ENCODE measurements at regions not wholly inside any gene's neighbourhood (a gene's known extent, or its start where the extent isn't known, plus 50 kb on each side); places are given as distances from the start of the nearest gene placed in this dataset.

DNA sequence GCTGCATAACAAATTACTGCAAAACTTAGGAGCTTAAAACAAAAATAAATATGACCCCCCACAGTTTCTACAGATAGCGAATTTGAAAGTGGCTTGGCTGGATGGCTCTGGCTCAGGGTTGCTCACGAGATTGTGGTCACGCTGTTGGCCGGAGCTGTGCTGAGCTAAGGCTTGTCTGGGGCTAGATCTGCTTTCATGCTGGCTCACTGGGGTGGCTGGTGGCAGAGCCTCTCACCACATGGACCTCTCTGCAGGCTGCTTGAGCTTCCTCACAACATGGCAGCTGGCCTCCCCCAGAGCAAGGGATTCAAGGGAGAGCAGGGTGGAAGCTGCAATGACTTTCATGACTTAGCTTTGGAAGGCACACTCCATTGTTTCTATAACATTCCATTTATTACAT is 354.1 kb downstream of the SHQ1 start:
- Histone ChIP-seq H3K27ac (ENCODE audit: low read depth, low read length) (no peak overlapping the region), H3K23ac (ENCODE audit: insufficient read length) (no peak overlapping the region), H3K9ac (replicated peaks in 1 of 4; ENCODE audit: extremely low read depth in 1 of 4, low read depth in 3 of 4, low read length in 3 of 4) (no peak overlapping the region), H2BK12ac (ENCODE audit: low read depth, low read length) (no peak overlapping the region; the same call in 1 of the 2 replicates), H3K4ac (replicated peaks; ENCODE audit: insufficient read length, low read depth, low read length) (no peak overlapping the region), H2AK5ac (ENCODE audit: low read depth, low read length) (no peak overlapping the region), H3K4me2 (ENCODE audit: insufficient read depth in 1 of 2, low read depth in 2 of 2, low read length in 2 of 2) (no peak overlapping the region), H2BK15ac (ENCODE audit: low read length) (peak overlapping the region; percentile 40; the same call in 1 of the 2 replicates), H2AFZ (ENCODE audit: low read length) (no peak overlapping the region), H3K9me3 (ENCODE audit: insufficient read depth in 2 of 2, low read depth in 1 of 2, low read length in 1 of 2) (peaks cover 0 to 4% of the 10 kb centered on the region in 2 experiments; a peak in 2 of 4 replicates), H4K91ac (replicated peaks; ENCODE audit: insufficient read length, low read length) (no peak overlapping the region), H3K79me2 (ENCODE audit: control insufficient read depth in 1 of 2, insufficient read depth in 2 of 2, low read length in 2 of 2) (no peaks in the 10 kb centered on the region), H3K18ac (ENCODE audit: extremely low read depth, low read length) (no peak overlapping the region), H3K23me2 (ENCODE audit: low read depth, low read length) (no peaks in the 10 kb centered on the region), H3K27me3 (replicated peaks in 1 of 4; ENCODE audit: control insufficient read depth in 3 of 4, extremely low read depth in 1 of 4, insufficient read depth in 3 of 4, low read length in 3 of 4) (no peaks in the 10 kb centered on the region), H3K4me1 (replicated peaks in 1 of 4; ENCODE audit: control insufficient read depth in 3 of 4, insufficient read depth in 4 of 4, low read length in 3 of 4) (peaks cover 4 to 13% (median 5%) of the 10 kb centered on the region in 4 experiments), H4K5ac (ENCODE audit: insufficient read length, low read depth, low read length) (no peak overlapping the region), H2BK120ac (replicated peaks; ENCODE audit: low read depth, low read length) (no peak overlapping the region), H4K20me1 (replicated peaks in 1 of 2; ENCODE audit: control insufficient read depth in 1 of 2, insufficient read depth in 2 of 2, low read length in 2 of 2) (no peaks in the 10 kb centered on the region), H3K79me1 (ENCODE audit: low read depth, low read length) (no peaks in the 10 kb centered on the region), H4K8ac (ENCODE audit: extremely low read depth, insufficient read depth, low read length) (no peak overlapping the region), H3K14ac (ENCODE audit: insufficient read length) (no peak overlapping the region), H3K56ac (replicated peaks; ENCODE audit: insufficient read length, low read depth, low read length) (no peak overlapping the region), H2BK20ac (ENCODE audit: low read length) (no peak overlapping the region), H3K36me3 (ENCODE audit: control insufficient read depth in 2 of 4, insufficient read depth in 4 of 4, low read length in 3 of 4) (no peaks in the 10 kb centered on the region), H3K4me3 (ENCODE audit: extremely low read depth in 1 of 4, insufficient read depth in 2 of 4, low read depth in 3 of 4, low read length in 4 of 4) (no peak overlapping the region), H2BK5ac (ENCODE audit: low read depth, low read length) (no peak overlapping the region)
- 94% methylated on average over 4 of the region's 4 CpGs; no CpG with 5 or more reads in 1 of the 2 experiments for WGBS, 2 experiments (ENCODE audit: extremely low coverage in 1 of 2, insufficient coverage in 1 of 2, insufficient read length in 1 of 2, insufficient replicate concordance in 2 of 2, low coverage in 1 of 2, low lambda C conversion rate in 2 of 2, missing lambda C conversion rate in 1 of 2)
- ChIA-PET POLR2A (ENCODE audit: partially characterized antibody) (no interaction called here), CTCF (ENCODE audit: partially characterized antibody) (interaction anchor here (0.7 to 1.2 kb wide), 2 partner anchors 32 to 172 kb away, joined by 3 to 4 read pairs; no protein-coding TSS in a partner anchor)
- DNase-seq (ENCODE audit: low read depth in 1 of 2, low spot score in 2 of 2) (no peak), FAIRE-seq (no peak)
- TF ChIP-seq FOSL1 (IDR thresholded peaks at IDR 0.05; ENCODE audit: insufficient read depth, low read depth, low read length) = no peak
- TF ChIP-seq YY1 (IDR thresholded peaks at IDR 0.05; ENCODE audit: low read depth, low read length) = 0 out of 2 replicates have a peak, but pooled peaks have one; percentile 10

Data from H1 (cell line).